Sciatic nerve (tissue), 2 donors: ENCODE measurements at regions not wholly inside any gene's neighbourhood (a gene's known extent, or its start where the extent isn't known, plus 50 kb on each side); places are given as distances from the start of the nearest gene placed in this dataset.
"Not testable (repeated sequence)": the region's sequence is repeated elsewhere in the genome, so short reads cannot be mapped to it uniquely, and the experiment has no call there.

Experiments
- ATAC-seq: fragments of 200-7000 bp; cut with Tn5 transposase; one replicate; pipeline ENCODE4 v1.9.1; 2020; ENCODE audit warnings: mild to moderate bottlenecking, moderate library complexity
- DNase-seq: peaks from one replicate; pipeline ENCODE4 v3.0.0-alpha.2; 2020; ENCODE audit warnings: low spot score
- intact Hi-C: fragments of 100-400 bp; cut with DNase I; formaldehyde crosslinking; loops from one replicate; pipeline ENCODE4 v1.14.2; 2022
- donor health status: DM: no; HTN: no; CAD: no.
- donor health status: DM: no; HTN: no; CAD: no.

- intact Hi-C loops, ATAC-seq, DNase-seq: not testable (repeated sequence)
Measured at GRCh38 chr12:131388164-131389053, 322.5 kb upstream of the SFSWAP start.

GRCh38 chr12:131389054-131390013 is 321.6 kb upstream of the SFSWAP start:
- ATAC-seq = no peak
- intact Hi-C loops = no loop called here
- no peak for DNase-seq

- intact Hi-C loops = no loop called here
- no peak for ATAC-seq
Measured at GRCh38 chr12:131390412-131391334, 320.2 kb upstream of the SFSWAP start.

GRCh38 chr12:131391399-131391798 is 319.5 kb upstream of the SFSWAP start:
- intact Hi-C loops = no loop called here
- DNase-seq = no peak
- ATAC-seq = no peak

More at GRCh38 chr12:131390412-131391334, 320.2 kb upstream of the SFSWAP start:
- no peak for DNase-seq

GRCh38 chr12:131394752-131395151 is 316.1 kb upstream of the SFSWAP start:
- ATAC-seq, intact Hi-C loops, DNase-seq: not testable (repeated sequence)

GRCh38 chr12:131395209-131395684 is 315.6 kb upstream of the SFSWAP start:
- ATAC-seq, intact Hi-C loops, DNase-seq: not testable (repeated sequence)

GRCh38 chr12:131395971-131396573 is 314.8 kb upstream of the SFSWAP start:
- intact Hi-C loops = no loop called here
- ATAC-seq (no peak), DNase-seq (no peak)

- intact Hi-C loops = no loop called here
- ATAC-seq = no peak
- no peak for DNase-seq
Measured at GRCh38 chr12:131397493-131398181, 313.3 kb upstream of the SFSWAP start.

- DNase-seq (no peak), ATAC-seq (no peak)
- intact Hi-C loops = no loop called here
Measured at GRCh38 chr12:131399000-131399399, 311.9 kb upstream of the SFSWAP start.

- DNase-seq, ATAC-seq, intact Hi-C loops: not testable (repeated sequence)
Measured at GRCh38 chr12:131400668-131401294, 310.1 kb upstream of the SFSWAP start.

GRCh38 chr12:131401907-131402633 is 308.8 kb upstream of the SFSWAP start:
- DNase-seq, intact Hi-C loops: not testable (repeated sequence)
- ATAC-seq = peak; percentile 90

- intact Hi-C loops = no loop called here
- ATAC-seq (no peak), DNase-seq (no peak)
Measured at GRCh38 chr12:131402781-131403396, 308.0 kb upstream of the SFSWAP start.

GRCh38 chr12:131403676-131404075 is 307.2 kb upstream of the SFSWAP start:
- intact Hi-C loops = no loop called here
- no peak for ATAC-seq
- DNase-seq = no peak

GRCh38 chr12:131404705-131405104 is 306.2 kb upstream of the SFSWAP start:
- intact Hi-C loops = no loop called here
- ATAC-seq (no peak), DNase-seq (no peak)

GRCh38 chr12:131407221-131408035 is 303.5 kb upstream of the SFSWAP start:
- intact Hi-C loops = no loop called here
- ATAC-seq (no peak), DNase-seq (no peak)
